Suppressor macrophage treated with lipopolysaccharide for 1 hour (primary cell): ENCODE measurements at regions not wholly inside any gene's neighbourhood (a gene's known extent, or its start where the extent isn't known, plus 50 kb on each side); places are given as distances from the start of the nearest gene placed in this dataset.

Experiments used
- DNase-seq, 3 donors: peaks; one replicate each; pipeline ENCODE4 v3.0.0-alpha.2; 2020 to 2022

DNA sequence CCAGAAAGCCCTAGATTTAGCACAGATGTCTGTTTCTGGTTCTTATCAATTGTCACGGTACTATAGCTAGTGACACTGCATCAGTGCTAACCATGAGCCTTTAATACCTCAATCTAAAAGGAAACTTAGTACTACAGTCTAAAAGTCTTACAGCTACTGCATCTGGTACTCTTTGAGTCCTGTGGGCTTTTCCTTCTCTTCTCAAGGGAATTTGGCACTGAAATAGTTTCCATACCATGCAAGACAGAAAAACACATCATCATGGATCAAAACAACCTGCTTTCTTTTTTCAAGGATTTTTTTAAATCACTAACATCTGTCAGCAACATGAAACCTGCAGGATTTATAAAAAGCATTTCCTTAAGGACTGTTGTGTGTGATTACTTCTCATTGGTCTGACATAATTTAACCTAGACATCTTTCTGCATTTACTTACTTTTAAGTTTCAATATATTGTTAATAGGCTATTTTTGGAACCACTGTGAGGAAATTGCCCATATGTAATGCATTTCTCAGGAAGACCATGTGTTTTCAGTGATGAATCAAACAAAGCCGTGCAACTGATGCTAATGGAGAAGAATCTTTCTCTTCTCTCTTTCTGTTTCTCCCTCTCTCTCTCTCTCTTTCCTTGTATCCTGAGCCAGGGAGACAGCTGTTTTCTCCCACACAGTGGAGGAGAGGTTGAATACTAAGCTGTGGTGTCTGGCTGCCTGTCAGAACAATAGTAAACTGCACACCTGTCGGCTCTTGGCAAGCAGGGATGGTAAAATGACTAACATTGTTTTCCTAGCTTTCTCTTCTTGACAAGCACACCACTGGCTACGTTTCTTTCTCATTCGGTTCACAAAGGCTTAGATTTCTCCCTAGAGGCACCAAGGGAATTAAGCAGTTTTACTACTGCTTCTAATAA is 273.4 kb downstream of the CSNK1G3 start:
- DNase-seq, result no peak

- no peak for DNase-seq
These were observed 271.4 kb downstream of the CSNK1G3 start for GRCh38 chr5:123783421-123783820.

GRCh38 chr5:123778641-123779040 is 266.7 kb downstream of the CSNK1G3 start:
- no peak for DNase-seq

DNA sequence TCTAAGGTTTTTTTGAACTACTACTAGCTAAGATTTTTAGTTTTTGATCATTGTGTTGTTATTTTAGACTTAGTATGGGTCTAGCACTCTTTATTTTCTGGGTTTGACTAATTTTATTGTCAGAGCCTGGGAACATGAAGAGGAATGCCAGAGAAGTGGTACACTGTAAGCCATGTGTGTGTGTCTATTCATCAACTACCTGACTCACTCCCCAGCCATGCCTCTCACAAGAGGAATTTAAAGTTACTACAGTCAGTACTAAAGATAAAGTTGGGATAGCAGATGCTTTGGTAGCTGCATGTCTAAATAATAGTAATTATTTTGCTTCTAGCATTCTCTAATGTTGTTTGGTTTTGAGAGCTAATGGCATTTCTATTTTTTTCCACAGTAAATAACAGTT is 264.8 kb downstream of the CSNK1G3 start:
- no peak for DNase-seq

DNA sequence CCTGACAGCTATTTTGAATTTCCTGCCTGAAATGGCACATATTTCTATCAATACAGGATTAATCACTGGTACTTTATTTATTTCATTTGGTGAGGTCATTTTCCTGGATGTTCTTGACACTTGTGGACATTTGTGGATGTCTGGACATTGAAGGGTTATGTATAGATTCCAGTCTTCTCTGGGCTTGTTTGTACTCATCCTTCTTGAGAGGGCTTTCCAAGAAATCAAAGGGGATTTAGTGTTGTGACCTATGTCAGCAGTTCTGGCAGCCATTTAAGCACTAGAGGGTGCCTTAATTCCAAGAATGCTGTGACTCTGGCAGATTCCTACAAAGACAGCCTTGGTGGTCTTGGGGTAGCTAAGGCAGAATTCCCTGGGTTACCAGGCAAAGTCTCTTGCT is 259.7 kb downstream of the CSNK1G3 start:
- DNase-seq, result no peak

DNA sequence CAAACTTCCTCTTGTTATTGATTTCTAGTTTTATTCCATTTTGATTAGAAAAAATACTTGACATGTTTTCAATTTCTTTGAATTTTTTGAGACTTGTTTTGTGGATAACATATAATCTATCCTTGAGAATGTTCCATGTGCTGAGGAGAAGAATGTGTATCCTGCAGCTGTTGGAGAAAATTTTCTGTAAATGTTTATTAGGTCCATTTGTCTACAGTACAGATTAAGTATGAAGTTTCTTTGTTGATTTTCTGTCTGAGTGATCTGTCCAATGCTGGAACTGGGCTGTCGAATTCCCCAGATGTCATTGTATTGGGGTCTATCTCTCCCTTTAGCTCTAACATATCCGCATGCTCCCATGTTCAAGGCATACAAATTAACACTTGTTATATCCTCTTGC is 251.2 kb downstream of the CSNK1G3 start:
- DNase-seq, result no peak

DNA sequence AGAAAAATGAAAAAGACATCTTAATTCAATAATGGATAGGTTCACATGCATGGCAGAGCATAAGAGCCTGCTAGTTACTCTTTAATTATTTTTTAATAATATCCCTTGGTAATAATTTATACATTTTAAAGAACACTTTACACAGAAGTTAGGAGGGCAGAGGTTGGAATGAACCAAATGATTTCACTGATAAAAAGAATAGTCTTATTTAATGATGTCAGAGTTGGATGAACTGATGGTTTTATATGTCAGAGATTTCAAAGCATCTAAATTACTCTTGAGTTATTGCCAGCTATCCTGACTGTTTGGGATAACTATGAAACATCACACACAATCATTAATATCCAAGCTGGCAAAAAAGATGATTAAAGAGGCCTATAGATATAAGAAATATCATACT is 244.8 kb downstream of the CSNK1G3 start:
- no peak for DNase-seq

DNA sequence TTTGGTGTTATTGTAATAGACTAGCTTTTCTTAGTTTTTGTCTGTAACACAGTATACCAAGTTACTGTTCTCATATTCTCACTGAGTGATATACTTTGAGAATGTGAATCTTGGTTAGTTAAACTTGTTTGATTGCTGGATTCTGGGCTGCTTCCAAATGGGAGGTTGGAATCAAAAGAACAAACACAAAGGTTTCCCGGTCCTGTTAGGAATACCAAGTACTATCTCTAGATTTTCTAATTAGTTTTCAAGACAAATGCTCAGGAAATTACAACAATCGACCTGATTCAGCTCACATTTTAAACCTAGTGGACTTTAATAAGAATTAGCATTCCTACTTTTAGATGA is 244.3 kb downstream of the CSNK1G3 start:
- no peak for DNase-seq

DNA sequence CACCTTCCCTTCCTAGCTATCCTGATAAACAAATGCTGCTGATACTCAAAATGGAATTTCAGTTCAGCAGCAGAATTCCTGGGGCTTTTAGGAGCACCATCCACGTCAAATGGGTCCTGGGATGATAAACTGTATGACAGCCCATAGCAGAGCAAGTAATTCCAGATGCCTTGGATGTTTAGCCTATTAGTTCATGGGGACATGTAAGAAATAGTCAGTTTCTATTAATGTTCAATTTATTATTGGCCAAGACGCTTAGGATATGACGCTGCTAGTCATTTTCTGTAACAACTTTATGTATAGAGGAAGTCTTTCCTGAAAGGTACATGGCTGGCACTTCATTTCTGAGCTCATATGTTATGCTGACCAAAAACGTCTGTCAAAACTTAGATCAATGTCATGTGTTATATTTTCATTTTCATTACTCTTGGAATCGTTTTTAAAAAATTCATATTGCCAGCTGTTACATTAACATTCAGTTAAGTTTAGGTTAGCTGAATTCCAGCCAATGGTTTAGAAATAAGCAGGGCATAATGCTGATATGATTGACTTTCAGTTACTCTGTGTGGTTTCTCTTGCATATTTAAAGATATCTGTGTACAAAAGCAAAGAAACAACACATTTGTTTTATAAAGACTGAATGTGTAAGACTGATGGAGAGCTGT is 243.8 kb downstream of the CSNK1G3 start:
- DNase-seq, result no peak

DNA sequence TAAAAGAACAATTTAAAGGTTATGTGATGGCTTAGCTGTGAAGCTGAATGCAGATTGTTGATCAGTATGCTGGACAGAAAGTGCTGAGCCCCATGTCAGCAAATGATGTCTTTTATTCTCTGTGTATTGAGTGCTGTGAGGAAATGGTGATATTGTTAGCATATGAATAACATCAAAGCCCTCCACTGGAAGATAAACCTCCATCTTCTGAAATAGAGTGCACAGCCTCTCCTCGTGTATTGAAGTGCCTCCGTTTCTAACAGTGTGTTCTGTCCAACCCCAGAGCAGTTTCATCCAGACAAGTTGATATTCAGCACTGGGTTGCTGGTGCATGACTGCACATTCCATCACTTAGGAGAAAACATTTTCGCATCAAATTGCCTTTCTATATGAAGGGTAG is 242.9 kb downstream of the CSNK1G3 start:
- DNase-seq, result no peak

GRCh38 chr5:123753937-123754891 is 242.2 kb downstream of the CSNK1G3 start:
- no peak for DNase-seq

- DNase-seq, result no peak
These were observed 241.4 kb downstream of the CSNK1G3 start for GRCh38 chr5:123753180-123753936.

- no peak for DNase-seq
These were observed 240.7 kb downstream of the CSNK1G3 start for GRCh38 chr5:123752552-123753179.

DNA sequence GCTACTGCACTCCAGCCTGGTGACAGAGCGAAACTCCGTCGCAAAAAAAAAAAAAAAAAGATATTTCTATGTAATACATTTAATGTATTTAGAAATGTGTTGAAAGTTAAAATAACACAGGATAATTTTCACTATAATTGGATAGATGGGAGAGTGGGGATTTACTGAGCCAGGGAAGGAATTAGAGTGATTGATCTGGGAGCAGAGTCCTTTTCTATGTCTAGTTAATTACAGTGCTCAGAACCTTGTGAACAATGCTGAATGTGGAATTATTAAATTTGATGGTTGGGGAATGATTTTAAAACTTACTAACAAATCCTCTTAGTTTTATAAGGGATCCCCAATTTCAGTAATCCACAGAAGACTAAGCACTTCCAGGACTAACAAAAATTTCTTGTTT is 239.7 kb downstream of the CSNK1G3 start:
- no peak for DNase-seq

DNA sequence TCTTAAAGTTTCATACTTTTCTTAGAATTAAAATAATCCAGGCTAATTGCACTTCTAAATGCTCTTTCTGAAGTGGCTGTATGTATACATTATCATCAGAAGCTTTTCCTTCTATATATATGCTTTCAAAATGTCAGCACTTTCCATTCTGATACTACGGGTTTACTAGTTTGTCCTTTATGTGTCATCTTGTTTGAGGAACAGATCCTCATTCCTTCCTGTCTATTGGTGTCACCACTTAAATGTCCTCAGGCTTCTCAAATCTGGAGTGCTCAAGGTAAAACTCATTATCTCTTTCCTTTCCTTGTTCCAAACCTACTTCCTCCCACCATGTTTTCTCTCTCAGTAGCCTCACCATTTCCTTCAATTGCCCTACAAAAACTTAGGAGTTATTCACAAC is 236.3 kb downstream of the CSNK1G3 start:
- no peak for DNase-seq

DNA sequence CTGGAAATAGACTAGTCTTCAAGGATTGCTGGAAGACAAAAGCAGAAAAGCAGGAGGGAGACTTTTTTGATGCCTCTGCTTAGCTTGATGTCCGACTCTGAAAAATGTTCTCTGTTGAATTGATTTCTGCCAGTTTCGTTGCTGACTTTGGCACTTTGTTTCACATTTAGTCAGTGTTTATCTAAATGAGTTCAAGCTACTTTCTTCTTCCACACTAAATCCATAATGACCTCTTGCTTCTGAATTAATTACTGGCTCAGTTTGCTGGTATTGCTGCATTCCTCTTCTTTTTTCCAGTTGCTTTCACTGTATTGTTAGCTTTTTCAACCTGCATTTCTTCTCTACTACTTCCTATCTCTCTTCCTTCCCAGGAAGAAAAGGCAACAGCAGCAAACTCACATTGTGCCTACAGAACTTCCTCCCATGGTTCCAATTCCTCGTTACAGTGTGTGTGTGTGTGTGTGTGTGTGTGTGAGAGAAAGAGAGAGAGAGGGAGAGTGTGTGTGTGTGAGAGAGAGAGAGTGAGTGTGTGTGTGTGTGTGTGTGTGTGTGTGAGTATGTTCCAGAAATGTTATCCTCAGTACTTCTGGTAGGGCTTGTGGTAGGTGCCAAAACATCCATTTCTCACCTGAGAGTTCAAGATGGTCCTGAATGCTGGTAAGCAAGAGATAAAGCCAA is 234.8 kb downstream of the CSNK1G3 start:
- no peak for DNase-seq

DNA sequence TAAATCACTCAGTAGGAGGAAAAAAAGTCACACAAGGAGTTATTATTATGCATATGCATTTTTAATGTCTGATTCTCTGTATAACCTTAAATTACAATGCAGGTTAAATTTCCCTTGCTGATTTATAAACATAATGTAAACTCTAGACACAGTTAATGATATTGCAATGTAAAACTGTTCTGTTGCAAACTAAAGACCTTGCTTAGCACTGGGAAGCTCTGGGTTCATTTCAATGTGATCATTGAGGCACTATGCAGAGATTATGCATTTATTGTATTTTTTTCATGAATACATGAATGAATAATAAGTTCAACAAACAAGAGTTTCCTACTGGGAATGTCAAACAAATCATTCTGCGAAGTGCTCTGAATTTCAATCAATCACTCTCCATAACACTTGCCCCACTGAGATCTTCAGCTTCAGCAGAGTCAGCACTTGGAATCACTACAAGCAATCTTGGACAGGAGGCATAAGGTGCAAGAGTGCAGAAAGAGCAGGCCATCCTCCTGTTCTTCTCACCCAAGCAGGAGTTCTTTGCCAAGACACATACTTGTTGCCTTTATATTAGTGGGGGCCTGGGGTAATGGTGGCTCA is 232.1 kb downstream of the CSNK1G3 start:
- DNase-seq, result no peak

DNA sequence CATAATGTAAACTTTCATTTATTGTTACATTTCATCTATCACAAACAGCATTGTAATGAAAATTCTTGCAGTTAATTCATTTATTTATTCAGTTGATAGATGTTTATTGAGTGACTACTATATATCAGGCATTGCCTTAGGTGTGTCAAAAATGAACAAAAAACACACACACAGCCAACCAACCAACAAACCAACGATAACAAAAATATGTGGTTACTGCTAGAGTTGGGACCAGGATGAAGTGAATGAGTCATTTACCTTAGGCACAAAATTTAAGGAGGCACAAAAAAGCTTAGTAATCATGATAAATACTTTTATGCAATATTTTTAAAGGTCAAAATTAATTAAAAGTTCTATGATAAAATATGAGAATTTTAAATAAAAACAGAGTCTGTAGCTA is 223.4 kb downstream of the CSNK1G3 start:
- no peak for DNase-seq

DNA sequence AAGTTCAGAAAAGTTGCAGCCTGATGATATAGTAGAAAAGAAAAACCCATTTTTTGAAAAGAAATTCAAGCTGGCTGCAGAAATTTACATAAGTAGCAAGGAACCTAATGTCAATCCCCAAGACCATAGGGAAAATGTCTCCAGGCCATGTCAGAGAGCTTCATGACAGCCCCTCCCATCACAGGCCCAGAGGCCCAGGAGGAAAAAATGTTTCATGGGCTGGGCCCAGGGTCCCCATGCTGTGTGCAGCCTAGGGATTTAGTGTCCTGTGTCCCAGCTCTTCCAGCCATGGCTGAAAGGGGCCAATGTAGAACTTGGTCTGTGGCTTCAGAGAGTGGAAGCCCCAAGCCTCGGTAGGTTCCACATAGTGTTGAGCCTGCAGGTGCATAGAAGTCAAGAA is 220.3 kb downstream of the CSNK1G3 start:
- DNase-seq, result no peak

GRCh38 chr5:123722451-123722850 is 210.5 kb downstream of the CSNK1G3 start:
- no peak for DNase-seq

DNA sequence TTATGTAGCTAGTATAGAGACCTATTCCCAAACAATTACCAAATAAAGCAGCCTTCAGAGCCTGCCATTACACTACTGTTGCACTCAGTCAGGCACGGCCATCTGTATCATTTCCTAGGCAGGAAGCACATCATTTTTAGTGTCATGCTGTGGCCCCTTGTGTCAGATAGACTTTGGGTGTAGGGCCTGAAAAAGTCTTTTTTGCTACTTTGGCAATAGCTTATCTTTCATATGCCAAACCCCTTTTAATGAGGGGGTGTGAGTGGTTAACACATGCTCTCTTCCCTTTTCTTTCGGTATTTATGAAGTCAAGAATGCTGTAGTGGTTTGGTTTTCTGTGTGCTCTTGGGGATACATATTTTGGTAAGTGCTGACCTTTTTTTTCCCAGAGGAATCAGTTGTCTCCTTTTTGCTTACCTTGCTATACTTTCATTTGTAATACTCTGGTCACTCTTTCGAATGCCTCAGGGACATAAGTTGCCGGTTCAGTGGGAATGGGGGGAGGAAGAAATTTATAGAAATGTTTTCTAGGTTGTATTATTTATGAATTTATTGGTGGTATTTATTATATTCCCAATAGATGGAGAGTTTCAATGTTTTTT is 209.8 kb downstream of the CSNK1G3 start:
- no peak for DNase-seq
